HCT116 (cell line): ENCODE measurements at regions not wholly inside any gene's neighbourhood (a gene's known extent, or its start where the extent isn't known, plus 50 kb on each side); places are given as distances from the start of the nearest gene placed in this dataset.

Experiments
- ATAC-seq: fragments of 200-7000 bp; cut with Tn5 transposase; 2 replicates; pipeline ENCODE4 v1.9.1; 2020; ENCODE audit warnings: mild to moderate bottlenecking, moderate library complexity
- BruUV-seq: library from RNA; stranded (reverse); fragments of 400-500 nt; replicated peaks from 2 replicates; lab custom pipeline; 2021; lab: Mats Ljungman, UMichigan
- CTCF ChIA-PET: fragments of 300-600 bp; sonication (Branson Sonifier 250); formaldehyde crosslinking; loops from one replicate; lab custom pipeline; 2021; ENCODE audit warnings: antibody characterized with exemption; lab: Charles Lee
- POLR2A ChIA-PET: fragments of 300-600, 350-600 bp; sonication (Branson Sonifier 250); formaldehyde crosslinking; loops from one replicate; lab custom pipeline; 2021; ENCODE audit warnings: antibody characterized with exemption; lab: Charles Lee
- RAD21 ChIA-PET, 2 experiments: fragments of 300-600 bp; sonication (Branson Sonifier 250); formaldehyde crosslinking; loops; one replicate each; lab custom pipeline; 2023; ENCODE audit warnings: low total read pairs in 2 of 2; ENCODE audit not compliant: uncharacterized antibody in 2 of 2, unreplicated experiment in 2 of 2, low non-redundant PET in 1 of 2; lab: Charles Lee
- DNase-seq: peaks from one replicate; pipeline ENCODE4 v3.0.0-alpha.2; 2010; ENCODE audit warnings: low read depth, low spot score
- H2AFZ ChIP-seq: fragments of 200-600 bp; shearing (Covaris generic), sonication (generic); 2 replicates; pipeline ENCODE4 v1.6.1; 2017; ENCODE audit warnings: low read depth, mixed run types, mixed read lengths, antibody characterized with exemption, low read length; ENCODE audit not compliant: poor library complexity, severe bottlenecking
- H3K27ac ChIP-seq: 2 replicates; pipeline ENCODE4 v1.5.1; 2012; ENCODE audit warnings: low read depth, low read length
- H3K27me3 ChIP-seq: fragments of 200-600 bp; sonication (generic); 2 replicates; pipeline ENCODE4 v1.6.1; 2016; ENCODE audit warnings: mixed run types, low read length, mixed read lengths; ENCODE audit not compliant: insufficient read depth
- H3K36me3 ChIP-seq, 2 experiments: fragments of 200-500 bp in 1 of 2; fragments of 200-600 bp in 1 of 2; sonication (Bioruptor generic) in 1 of 2; sonication (generic) in 1 of 2; 2 replicates each; pipeline versions ENCODE4 v1.5.1 to v1.6.1; 2014 to 2016; ENCODE audit warnings: low read length in 2 of 2, inconsistent platforms in 1 of 2, mixed read lengths in 1 of 2, mixed run types in 1 of 2; ENCODE audit not compliant: insufficient read depth in 2 of 2, control insufficient read depth in 1 of 2
- H3K4me1 ChIP-seq, 2 experiments: fragments of 200-600 bp in 1 of 2; sonication (generic) in 1 of 2; 2 replicates each; pipeline versions ENCODE4 v1.5.1 to v1.6.1; 2012 to 2017; ENCODE audit warnings: low read length in 2 of 2, inconsistent platforms in 1 of 2, mild to moderate bottlenecking in 1 of 2, mixed read lengths in 1 of 2, mixed run types in 1 of 2, moderate library complexity in 1 of 2; ENCODE audit not compliant: insufficient read depth in 2 of 2, control insufficient read depth in 1 of 2
- H3K4me2 ChIP-seq: fragments of 200-600 bp; sonication (generic); 2 replicates; pipeline ENCODE4 v1.6.1; 2017; ENCODE audit warnings: mixed run types, low read length, mixed read lengths
- H3K4me3 ChIP-seq, 2 experiments: fragments of 200-600 bp in 1 of 2; sonication (generic) in 1 of 2; replicated peaks in 1 of 2; 2 replicates each; pipeline ENCODE4 v1.5.1; 2011 to 2016; ENCODE audit warnings: low read length in 2 of 2, control low read depth in 1 of 2, low read depth in 1 of 2, mild to moderate bottlenecking in 1 of 2, mixed read lengths in 1 of 2, mixed run types in 1 of 2
- H3K79me2 ChIP-seq: fragments of 200-600 bp; sonication (generic); 2 replicates; pipeline ENCODE4 v1.6.1; 2017; ENCODE audit warnings: mild to moderate bottlenecking, mixed run types, low read length, moderate library complexity, mixed read lengths; ENCODE audit not compliant: insufficient read depth
- H3K9ac ChIP-seq: fragments of 200-600 bp; sonication (generic); 2 replicates; pipeline ENCODE4 v1.6.1; 2016; ENCODE audit warnings: low read length, mixed read lengths
- H3K9me2 ChIP-seq: fragments of 200-600 bp; sonication (generic), shearing (Covaris generic); 2 replicates; pipeline ENCODE4 v1.6.1; 2017; ENCODE audit warnings: mixed run types, mild to moderate bottlenecking, moderate library complexity; ENCODE audit not compliant: insufficient read depth
- H3K9me3 ChIP-seq, 2 experiments: fragments of 200-500 bp in 1 of 2; fragments of 200-600 bp in 1 of 2; sonication (Bioruptor generic) in 1 of 2; sonication (generic) in 1 of 2; 2 replicates each; pipeline ENCODE4 v1.6.1; 2014 to 2017; ENCODE audit warnings: low read length in 2 of 2, mixed read lengths in 2 of 2, inconsistent platforms in 1 of 2, low read depth in 1 of 2, mild to moderate bottlenecking in 1 of 2, mixed run types in 1 of 2, moderate library complexity in 1 of 2; ENCODE audit not compliant: control insufficient read depth in 1 of 2, insufficient read depth in 1 of 2
- H4K20me1 ChIP-seq: fragments of 200-600 bp; sonication (generic), shearing (Covaris generic); 2 replicates; pipeline ENCODE4 v1.6.1; 2017; ENCODE audit warnings: mixed run types, mild to moderate bottlenecking, moderate library complexity; ENCODE audit not compliant: insufficient read depth
- ATF3 ChIP-seq: IDR thresholded peaks from 2 replicates; pipeline ENCODE4 v1.6.1; 2012
- CBX3 ChIP-seq: IDR thresholded peaks from 2 replicates; pipeline ENCODE4 v1.6.1; 2012; ENCODE audit warnings: low read depth
- CEBPB ChIP-seq: IDR thresholded peaks from 2 replicates; pipeline ENCODE4 v1.6.1; 2012; ENCODE audit warnings: low read depth
- ELF1 ChIP-seq: IDR thresholded peaks from 2 replicates; pipeline ENCODE4 v1.6.1; 2012; ENCODE audit warnings: low read depth, borderline replicate concordance
- EZH2 ChIP-seq: fragments of 200-600 bp; sonication (generic); IDR thresholded peaks from 2 replicates; pipeline ENCODE4 v1.6.1; 2017; ENCODE audit warnings: antibody characterized with exemption, mixed run types
- EZH2phosphoT487 ChIP-seq: fragments of 200-600 bp; IDR thresholded peaks from 2 replicates; pipeline ENCODE4 v1.6.1; 2018; ENCODE audit warnings: antibody characterized with exemption, borderline replicate concordance
- FOSL1 ChIP-seq: IDR thresholded peaks from 2 replicates; pipeline ENCODE4 v1.6.1; 2012; ENCODE audit warnings: low read depth
- JUND ChIP-seq: IDR thresholded peaks from 2 replicates; pipeline ENCODE4 v1.6.1; 2012
- POLR2AphosphoS5 ChIP-seq: IDR thresholded peaks from 2 replicates; pipeline ENCODE4 v1.6.1; 2011; ENCODE audit warnings: mild to moderate bottlenecking, low read depth, low read length, moderate library complexity
- REST ChIP-seq: IDR thresholded peaks from 2 replicates; pipeline ENCODE4 v1.6.1; 2012; ENCODE audit warnings: low read depth
- SP1 ChIP-seq: IDR thresholded peaks from 2 replicates; pipeline ENCODE4 v1.6.1; 2012; ENCODE audit warnings: low read depth
- SRF ChIP-seq: IDR thresholded peaks from 2 replicates; pipeline ENCODE4 v1.6.1; 2012; ENCODE audit warnings: low read depth
- TCF7L2 ChIP-seq: IDR thresholded peaks from 2 replicates; pipeline ENCODE4 v1.7.0; 2011; ENCODE audit warnings: borderline replicate concordance, inconsistent platforms; ENCODE audit not compliant: insufficient read depth, insufficient read length; ENCODE audit errors: extremely low read depth
- ZBTB33 ChIP-seq: IDR thresholded peaks from 2 replicates; pipeline ENCODE4 v1.6.1; 2011; ENCODE audit warnings: mild to moderate bottlenecking, low read length, moderate library complexity; ENCODE audit not compliant: insufficient replicate concordance; ENCODE audit errors: extremely low read depth
- ZNF274 ChIP-seq: fragments of 200-500 bp; sonication (Bioruptor generic); IDR thresholded peaks from 2 replicates; pipeline ENCODE4 v1.6.1; 2014; ENCODE audit warnings: mild to moderate bottlenecking, low read depth, low read length, inconsistent platforms
- intact Hi-C: fragments of 100-400 bp; cut with micrococcal nuclease; formaldehyde crosslinking; loops from 2 replicates; pipeline ENCODE4 v1.10.0; 2022

- BruUV-seq = no TSS peak
- H3K4me3 ChIP-seq = no peak overlapping the region
- ChIA-PET POLR2A (no interaction called here), CTCF (no interaction called here), RAD21 (no interaction called here)
- no peaks in the 10 kb centered on the region for H4K20me1 ChIP-seq
- no peak for DNase-seq
- H2AFZ ChIP-seq = no peak overlapping the region
- no peak overlapping the region for H3K4me2 ChIP-seq
- no peaks in the 10 kb centered on the region for H3K79me2 ChIP-seq
- no peaks in the 10 kb centered on the region for H3K36me3 ChIP-seq
- H3K9me3 ChIP-seq = no peaks in the 10 kb centered on the region
- TF ChIP-seq ATF3 (no peak), ZBTB33 (no peak), SRF (no peak), ELF1 (no peak)
- H3K4me1 ChIP-seq = peaks cover 9 to 10% of the 10 kb centered on the region in 2 experiments; a peak in 3 of 4 replicates
- no peak for ATAC-seq
- H3K27me3 ChIP-seq = no peaks in the 10 kb centered on the region
- H3K9me2 ChIP-seq = no peaks in the 10 kb centered on the region
- intact Hi-C loops = no loop called here
- H3K27ac ChIP-seq = no peak overlapping the region
- no peak overlapping the region for H3K9ac ChIP-seq
Observed at GRCh38 chr10:27450225-27450624, 53.9 kb upstream of the RAB18 start.

GRCh38 chr10:27449571-27449970, 54.5 kb upstream of the RAB18 start:
- no peak for ATAC-seq
- DNase-seq = no peak
- no peak for TF ChIP-seq ZNF274
- no peak for TF ChIP-seq REST
- TF ChIP-seq TCF7L2 = no peak
- no peak for TF ChIP-seq CBX3
- TF ChIP-seq POLR2AphosphoS5 = no peak
- no peak for TF ChIP-seq SP1
- TF ChIP-seq ATF3 = no peak
- no peak for TF ChIP-seq EZH2
- TF ChIP-seq EZH2phosphoT487 = no peak
- no peak for TF ChIP-seq FOSL1
- TF ChIP-seq JUND = no peak
- no peak for TF ChIP-seq ELF1
- no peak for TF ChIP-seq CEBPB
- no peak overlapping the region for H3K4me3 ChIP-seq
- no peaks in the 10 kb centered on the region for H3K36me3 ChIP-seq
- ChIA-PET POLR2A (no interaction called here), RAD21 (no interaction called here), CTCF (no interaction called here)
- H3K4me1 ChIP-seq = peaks cover 9 to 10% of the 10 kb centered on the region in 2 experiments; a peak in 3 of 4 replicates
- intact Hi-C loops = loop anchor here (5.0 kb wide), 1 partner anchor 793 kb away; no protein-coding TSS in a partner anchor
- no peaks in the 10 kb centered on the region for H3K27me3 ChIP-seq
- H4K20me1 ChIP-seq = no peaks in the 10 kb centered on the region
- no peak overlapping the region for H3K4me2 ChIP-seq
- no peak overlapping the region for H3K27ac ChIP-seq
- BruUV-seq = no TSS peak
- H2AFZ ChIP-seq = no peak overlapping the region
- H3K9ac ChIP-seq = no peak overlapping the region
- H3K9me3 ChIP-seq = no peaks in the 10 kb centered on the region
- no peaks in the 10 kb centered on the region for H3K79me2 ChIP-seq
- H3K9me2 ChIP-seq = no peaks in the 10 kb centered on the region
